HEK293T (cell line): ENCODE measurements at regions not wholly inside any gene's neighbourhood (a gene's known extent, or its start where the extent isn't known, plus 50 kb on each side); places are given as distances from the start of the nearest gene placed in this dataset.
A peak's percentile ranks its signal among the peaks of the same experiment; 100 is the strongest.

Experiments used
- CTCF ChIA-PET: fragments of 350-600 bp; formaldehyde crosslinking; extraction: SDS; loops from one replicate; lab custom pipeline; 2021; ENCODE audit warnings: antibody characterized with exemption, inconsistent platforms; lab: Yijun Ruan, JAX
- POLR2A ChIA-PET: fragments of 350-600 bp; formaldehyde crosslinking; extraction: SDS; loops from one replicate; lab custom pipeline; 2020; ENCODE audit warnings: antibody characterized with exemption, inconsistent platforms; lab: Yijun Ruan, JAX
- DNase-seq: peaks from one replicate; pipeline ENCODE4 v3.0.0; 2012; ENCODE audit warnings: mixed read lengths; ENCODE audit errors: extremely low spot score
- ARNT ChIP-seq: fragments of 450-650 bp; IDR thresholded peaks from 2 replicates; pipeline ENCODE4 v1.6.1; 2017; ENCODE audit warnings: mild to moderate bottlenecking
- BHLHE40 ChIP-seq: fragments of 450-650 bp; IDR thresholded peaks from 2 replicates; pipeline ENCODE4 v1.6.1; 2016; ENCODE audit warnings: mild to moderate bottlenecking, moderate library complexity, borderline replicate concordance
- CTBP1 ChIP-seq: fragments of 450-650 bp; IDR thresholded peaks from 2 replicates; pipeline ENCODE4 v1.6.1; 2016; ENCODE audit warnings: borderline replicate concordance
- ELF4 ChIP-seq: fragments of 450-650 bp; IDR thresholded peaks from 2 replicates; pipeline ENCODE4 v1.6.1; 2017; ENCODE audit warnings: antibody characterized with exemption
- FOXA1 ChIP-seq: fragments of 450-650 bp; IDR thresholded peaks from 2 replicates; pipeline ENCODE4 v1.6.1; 2016; ENCODE audit warnings: mild to moderate bottlenecking
- FOXK2 ChIP-seq: fragments of 450-650 bp; IDR thresholded peaks from 2 replicates; pipeline ENCODE4 v1.6.1; 2016; ENCODE audit warnings: mild to moderate bottlenecking
- FOXM1 ChIP-seq: fragments of 450-650 bp; IDR thresholded peaks from 2 replicates; pipeline ENCODE4 v1.6.1; 2017; ENCODE audit warnings: mild to moderate bottlenecking, borderline replicate concordance
- HDGF ChIP-seq: fragments of 450-650 bp; IDR thresholded peaks from 2 replicates; pipeline ENCODE4 v1.6.1; 2017; ENCODE audit warnings: antibody characterized with exemption, borderline replicate concordance
- L3MBTL2 ChIP-seq: fragments of 450-650 bp; conservative IDR thresholded peaks from 2 replicates; pipeline ENCODE4 v1.6.1; 2016; ENCODE audit warnings: mild to moderate bottlenecking
- LEF1 ChIP-seq: fragments of 450-650 bp; IDR thresholded peaks from 2 replicates; pipeline ENCODE4 v1.6.1; 2017; ENCODE audit warnings: mild to moderate bottlenecking, borderline replicate concordance
- NFRKB ChIP-seq: fragments of 450-650 bp; IDR thresholded peaks from 2 replicates; pipeline ENCODE4 v1.6.1; 2016; ENCODE audit warnings: mild to moderate bottlenecking, moderate library complexity
- SP1 ChIP-seq: fragments of 450-650 bp; IDR thresholded peaks from 2 replicates; pipeline ENCODE4 v1.6.1; 2017
- SUZ12 ChIP-seq: fragments of 450-650 bp; IDR thresholded peaks from 2 replicates; pipeline ENCODE4 v1.6.1; 2016; ENCODE audit warnings: mild to moderate bottlenecking
- TARDBP ChIP-seq: fragments of 450-650 bp; IDR thresholded peaks from 2 replicates; pipeline ENCODE4 v1.6.1; 2016
- ZNF384 ChIP-seq: fragments of 450-650 bp; IDR thresholded peaks from 2 replicates; pipeline ENCODE4 v1.6.1; 2016
- TF ChIP-seq, protein P1 (sequence below): fragments of 450-650 bp; IDR thresholded peaks from 2 replicates; pipeline ENCODE4 v1.6.1; 2016

DNA sequence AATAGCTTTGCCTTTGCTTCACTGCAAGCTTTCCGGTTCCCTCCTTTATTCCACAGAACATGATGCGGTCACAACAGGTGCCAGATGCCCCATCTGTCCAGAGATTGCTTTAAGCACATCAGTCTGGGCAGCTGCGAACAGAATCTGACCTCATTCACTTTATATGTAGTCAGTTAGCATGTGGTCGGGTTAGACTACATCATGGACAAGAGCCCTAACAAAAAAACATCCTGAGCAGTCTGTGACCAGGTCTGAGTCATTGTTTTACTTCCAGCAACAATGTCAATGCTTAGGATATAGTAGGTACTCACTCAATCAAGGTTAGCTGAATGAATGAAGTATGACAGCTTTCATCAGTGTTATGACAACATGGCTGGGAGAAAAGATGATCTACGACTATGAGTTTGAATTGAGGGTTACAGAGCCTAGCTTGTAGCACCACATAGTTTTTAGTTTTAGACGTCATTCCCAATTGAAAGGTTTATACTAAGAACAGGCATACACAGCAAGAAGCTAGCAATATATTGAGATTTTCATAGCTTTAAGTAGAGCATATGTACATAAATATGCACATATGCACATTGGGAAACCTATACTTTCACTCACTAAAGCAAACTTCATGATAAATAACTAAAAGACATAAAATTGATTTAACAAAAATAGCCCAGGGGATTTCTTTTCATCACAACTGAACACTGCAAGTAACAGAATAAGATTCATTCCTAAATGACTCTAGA, 64.2 kb upstream of the TMCC3 start:
- CTCF ChIA-PET: interaction anchor here (0.6 to 1.2 kb wide), 2 partner anchors 17 to 1266 kb away, joined by 3 to 4 read pairs; no protein-coding TSS in a partner anchor
- no peak for DNase-seq
- TF ChIP-seq ELF4: no peak
- no peak for TF ChIP-seq LEF1
- POLR2A ChIA-PET: no interaction called here

DNA sequence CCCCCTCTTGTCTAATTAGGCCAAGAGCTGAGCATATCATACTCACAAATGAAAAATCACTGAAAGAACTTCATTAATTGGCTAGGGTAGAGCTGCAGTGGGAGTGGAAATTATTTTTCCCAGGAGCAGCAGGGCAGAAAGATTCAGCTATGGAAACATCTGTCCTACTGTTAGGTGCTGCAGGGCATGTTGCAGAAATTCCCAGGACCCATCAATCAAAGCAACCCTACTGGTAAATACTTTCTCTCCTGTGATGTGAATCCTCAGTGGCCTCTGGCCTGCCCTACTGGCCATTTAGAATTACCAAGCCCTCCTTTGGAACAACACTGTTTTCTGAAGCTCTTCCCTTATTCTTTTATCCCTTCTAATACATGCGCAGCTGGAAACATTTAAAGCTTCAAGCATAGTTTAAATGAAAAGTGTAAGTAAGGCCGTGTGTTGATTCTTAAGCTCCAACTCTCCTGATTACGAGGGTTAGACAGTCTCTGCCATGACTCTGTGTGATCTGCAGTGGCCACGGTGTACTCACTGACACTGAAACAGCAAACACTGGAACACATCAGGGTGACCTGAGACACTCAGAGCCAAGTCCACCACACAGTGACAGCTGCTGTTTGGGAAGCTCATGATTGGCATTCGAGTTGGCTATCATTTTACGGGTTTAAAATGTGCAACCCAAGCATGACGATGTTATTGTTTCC, 62.6 kb upstream of the TMCC3 start:
- TF ChIP-seq, protein P1, sequence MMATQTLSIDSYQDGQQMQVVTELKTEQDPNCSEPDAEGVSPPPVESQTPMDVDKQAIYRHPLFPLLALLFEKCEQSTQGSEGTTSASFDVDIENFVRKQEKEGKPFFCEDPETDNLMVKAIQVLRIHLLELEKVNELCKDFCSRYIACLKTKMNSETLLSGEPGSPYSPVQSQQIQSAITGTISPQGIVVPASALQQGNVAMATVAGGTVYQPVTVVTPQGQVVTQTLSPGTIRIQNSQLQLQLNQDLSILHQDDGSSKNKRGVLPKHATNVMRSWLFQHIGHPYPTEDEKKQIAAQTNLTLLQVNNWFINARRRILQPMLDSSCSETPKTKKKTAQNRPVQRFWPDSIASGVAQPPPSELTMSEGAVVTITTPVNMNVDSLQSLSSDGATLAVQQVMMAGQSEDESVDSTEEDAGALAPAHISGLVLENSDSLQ: peak; percentile 23; the same call in 1 of the 2 replicates
- TF ChIP-seq ZNF384: no peak
- ChIA-PET POLR2A (no interaction called here), CTCF (interaction anchor here (0.6 to 1.0 kb wide), 2 partner anchors 8 to 191 kb away, joined by 3 read pairs; no protein-coding TSS in a partner anchor)
- DNase-seq: no peak

DNA sequence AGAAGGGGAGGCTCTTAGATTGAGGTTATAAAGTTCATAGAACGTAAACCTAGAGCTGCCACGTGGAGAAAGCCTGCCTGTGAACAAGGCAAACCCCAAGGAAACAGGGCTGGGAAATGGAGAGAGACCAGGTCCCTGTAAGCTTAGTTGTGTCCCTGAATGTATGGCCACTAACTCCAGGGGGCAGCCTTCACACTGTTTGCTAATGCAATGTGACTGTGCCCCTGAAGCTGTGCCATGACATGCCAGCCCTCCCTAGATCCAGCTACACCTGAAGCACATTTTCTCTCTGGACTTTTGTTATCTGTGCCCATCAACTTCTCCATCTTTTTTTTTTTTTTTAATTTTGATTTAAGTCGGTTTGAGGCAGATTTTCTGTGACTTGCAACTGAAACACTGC, 60.6 kb upstream of the TMCC3 start:
- TF ChIP-seq ZNF384: no peak
- no peak for TF ChIP-seq SP1
- TF ChIP-seq TARDBP: no peak
- TF ChIP-seq NFRKB: no peak
- no peak for TF ChIP-seq HDGF
- no peak for TF ChIP-seq LEF1
- TF ChIP-seq L3MBTL2: no peak
- no peak for TF ChIP-seq FOXK2
- no peak for TF ChIP-seq FOXM1
- no peak for TF ChIP-seq FOXA1
- TF ChIP-seq ELF4: no peak
- TF ChIP-seq, protein P1: no peak
- no peak for TF ChIP-seq BHLHE40
- no peak for TF ChIP-seq CTBP1
- TF ChIP-seq ARNT: no peak
- no peak for TF ChIP-seq SUZ12
- ChIA-PET CTCF (interaction anchor here (0.9 to 1.1 kb wide), 2 partner anchors 25 to 165 kb away, joined by 4 to 7 read pairs; no protein-coding TSS in a partner anchor), POLR2A (no interaction called here)
- DNase-seq: peak; percentile 53

DNA sequence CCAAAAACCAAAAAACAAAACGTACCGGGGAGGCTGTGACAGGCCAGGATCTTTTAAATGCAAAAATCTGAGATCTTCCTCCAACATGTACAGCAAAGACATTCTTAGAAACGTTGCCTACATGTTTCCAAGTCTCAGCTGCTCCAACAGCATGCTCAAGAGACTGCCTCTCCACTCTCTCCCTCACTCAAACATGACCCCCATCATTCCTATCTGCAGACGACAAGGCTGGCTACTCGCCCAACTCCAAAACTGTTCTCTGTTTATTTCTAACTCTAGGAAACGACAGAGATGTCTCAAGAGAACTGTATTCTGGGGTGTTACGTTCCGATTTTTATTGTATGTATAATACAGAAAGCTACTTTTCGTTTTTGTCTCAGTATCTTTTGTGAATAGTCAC, 57.5 kb upstream of the TMCC3 start:
- CTCF ChIA-PET: interaction anchor here (0.7 kb wide), 2 partner anchors 48 to 162 kb away, joined by 3 to 4 read pairs; no protein-coding TSS in a partner anchor
- no peak for DNase-seq
- POLR2A ChIA-PET: no interaction called here
- no peak for TF ChIP-seq SUZ12

DNA sequence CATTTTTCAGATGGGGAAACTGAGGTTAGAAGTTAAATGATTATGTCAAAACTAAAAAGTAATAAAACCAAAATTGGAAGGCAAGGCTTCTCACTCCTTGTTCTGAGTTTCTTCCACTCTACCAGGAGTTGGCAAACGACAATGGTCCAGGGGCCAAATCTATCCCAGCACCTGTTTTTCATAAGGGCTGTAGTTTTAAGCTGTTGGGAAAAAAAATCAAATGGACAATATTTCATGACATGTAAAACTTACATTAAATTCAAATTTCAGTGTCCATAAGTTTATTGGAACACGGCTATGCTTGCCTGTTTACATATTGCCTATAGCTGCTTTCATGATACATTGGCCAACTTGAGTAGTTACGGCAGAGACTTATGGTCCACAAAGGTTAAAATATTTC, 56.7 kb upstream of the TMCC3 start:
- TF ChIP-seq HDGF: no peak
- TF ChIP-seq, protein P1: no peak
- no peak for TF ChIP-seq ELF4
- no peak for TF ChIP-seq TARDBP
- TF ChIP-seq FOXK2: no peak
- TF ChIP-seq SP1: no peak
- no peak for TF ChIP-seq SUZ12
- no peak for TF ChIP-seq L3MBTL2
- TF ChIP-seq FOXM1: no peak
- TF ChIP-seq NFRKB: no peak
- no peak for TF ChIP-seq CTBP1
- no peak for TF ChIP-seq FOXA1
- no peak for TF ChIP-seq LEF1
- no peak for TF ChIP-seq BHLHE40
- no peak for TF ChIP-seq ZNF384
- no peak for TF ChIP-seq ARNT
- ChIA-PET CTCF (interaction anchor here (0.7 kb wide), 1 partner anchor 49 kb away, joined by 3 read pairs; no protein-coding TSS in a partner anchor), POLR2A (no interaction called here)
- no peak for DNase-seq

DNA sequence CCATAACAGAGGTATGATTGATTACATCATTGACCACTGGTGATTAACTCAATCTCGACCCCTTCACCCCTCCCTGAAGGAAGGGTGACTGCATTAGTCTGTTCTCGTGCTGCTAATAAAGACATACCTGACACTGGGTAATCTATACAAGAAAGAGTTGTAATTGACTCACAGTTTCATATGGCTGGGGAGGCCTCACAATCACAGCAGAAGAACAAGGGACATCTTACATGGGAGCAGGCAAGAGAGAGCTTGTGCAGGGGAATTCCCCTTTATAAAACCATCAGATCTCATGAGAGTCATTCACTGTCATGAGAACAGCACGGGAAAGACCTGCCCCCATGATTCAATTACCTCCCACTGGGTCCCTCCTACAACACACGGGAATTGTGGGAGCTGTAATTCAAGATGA, 55.9 kb upstream of the TMCC3 start:
- ChIA-PET POLR2A (no interaction called here), CTCF (no interaction called here)
- TF ChIP-seq, protein P1: 0 out of 2 replicates have a peak, but pooled peaks have one; percentile 8
- no peak for TF ChIP-seq ELF4
- TF ChIP-seq ZNF384: no peak
- TF ChIP-seq LEF1: no peak
- TF ChIP-seq NFRKB: no peak
- DNase-seq: no peak
